ENCODE measurements at regions not wholly inside any gene's neighbourhood (a gene's known extent, or its start where the extent isn't known, plus 50 kb on each side); places are given as distances from the start of the nearest gene placed in this dataset.

DNA sequence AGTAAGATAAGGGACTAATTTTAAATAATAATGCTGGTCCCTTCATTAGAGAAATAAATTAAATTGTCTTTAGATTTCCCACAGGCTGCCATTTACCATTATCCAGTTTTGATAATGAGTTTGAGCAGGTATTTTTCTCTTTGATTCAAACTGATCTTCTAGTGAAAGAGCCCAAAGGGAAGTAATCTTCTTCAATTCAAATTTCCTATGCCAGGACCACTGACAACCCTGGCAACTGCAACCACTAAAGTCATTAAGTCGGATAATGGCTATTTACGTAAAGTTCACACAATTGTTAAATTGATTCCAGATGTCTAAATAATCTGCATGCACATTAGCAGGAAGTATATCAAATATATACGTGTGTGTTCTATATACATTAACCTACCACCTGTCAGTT lies 399.3 kb downstream of the PTPRC start:
- TF ChIP-seq ZC3H10 (CRISPR knock-in tag; IDR thresholded peaks at IDR 0.05) (0 out of 2 replicates have a peak, but pooled peaks have one; percentile 35), ZNF70 (CRISPR knock-in tag; IDR thresholded peaks at IDR 0.05) (no peak), POU6F1 (CRISPR knock-in tag; IDR thresholded peaks at IDR 0.05; ENCODE audit: borderline replicate concordance, low read depth) (no peak), CREB5 (CRISPR knock-in tag; IDR thresholded peaks at IDR 0.05; ENCODE audit: low read depth) (no peak), ZNF565 (CRISPR knock-in tag; conservative IDR thresholded peaks at IDR 0.05; ENCODE audit: low read depth) (no peak), PATZ1 (CRISPR knock-in tag; IDR thresholded peaks at IDR 0.05; ENCODE audit: borderline replicate concordance) (no peak)
- ATAC-seq = no peak

DNA sequence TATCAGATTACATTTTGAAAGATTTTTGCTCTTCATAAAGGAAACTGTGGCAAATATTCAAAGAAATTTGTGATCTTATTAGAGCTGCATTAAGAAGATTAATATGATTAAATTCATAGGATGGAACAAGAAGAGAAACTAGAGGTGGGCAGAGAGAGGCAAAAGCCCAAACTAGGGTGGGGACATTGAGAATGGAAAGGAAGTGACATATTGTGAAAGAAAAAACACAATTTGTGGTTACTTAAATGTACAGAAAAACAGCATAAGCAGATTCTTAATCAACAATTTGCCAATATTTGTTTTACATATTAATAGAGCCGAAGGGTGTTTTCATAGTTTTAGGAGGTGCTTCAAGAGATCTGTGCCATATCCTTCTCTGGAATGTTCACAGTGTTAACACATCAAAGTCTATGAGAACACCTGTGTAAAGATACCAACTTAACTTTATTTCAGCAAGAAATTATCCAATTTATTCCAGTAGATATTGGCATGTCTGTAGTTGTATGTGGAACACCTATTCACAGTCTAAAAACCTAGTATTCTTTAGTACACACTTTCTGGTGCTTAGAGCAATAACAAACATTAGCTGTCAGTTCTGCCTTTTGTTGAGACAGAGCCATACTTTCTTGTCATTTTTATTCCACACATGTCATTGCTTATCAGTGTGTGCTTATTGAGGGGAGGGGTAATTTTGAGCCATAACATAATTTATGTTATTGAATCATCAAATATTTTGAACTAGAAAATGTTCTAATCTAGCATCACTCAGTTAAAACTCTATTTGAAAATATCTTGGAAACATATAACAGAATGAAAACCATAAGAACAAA lies 401.5 kb downstream of the PTPRC start:
- TF ChIP-seq TSHZ2 (CRISPR knock-in tag; IDR thresholded peaks at IDR 0.05) (no peak), PPARA (CRISPR knock-in tag; IDR thresholded peaks at IDR 0.05; ENCODE audit: borderline replicate concordance) (no peak), ZC3H10 (CRISPR knock-in tag; IDR thresholded peaks at IDR 0.05) (no peak), ZNF8 (CRISPR knock-in tag; IDR thresholded peaks at IDR 0.05) (no peak), ISL1 (CRISPR knock-in tag; IDR thresholded peaks at IDR 0.05) (no peak), ZNF70 (CRISPR knock-in tag; IDR thresholded peaks at IDR 0.05) (no peak), ZNF565 (CRISPR knock-in tag; conservative IDR thresholded peaks at IDR 0.05; ENCODE audit: low read depth) (no peak), TOX (CRISPR knock-in tag; IDR thresholded peaks at IDR 0.05; ENCODE audit: borderline replicate concordance) (no peak)
- TF ChIP-seq, protein P1, sequence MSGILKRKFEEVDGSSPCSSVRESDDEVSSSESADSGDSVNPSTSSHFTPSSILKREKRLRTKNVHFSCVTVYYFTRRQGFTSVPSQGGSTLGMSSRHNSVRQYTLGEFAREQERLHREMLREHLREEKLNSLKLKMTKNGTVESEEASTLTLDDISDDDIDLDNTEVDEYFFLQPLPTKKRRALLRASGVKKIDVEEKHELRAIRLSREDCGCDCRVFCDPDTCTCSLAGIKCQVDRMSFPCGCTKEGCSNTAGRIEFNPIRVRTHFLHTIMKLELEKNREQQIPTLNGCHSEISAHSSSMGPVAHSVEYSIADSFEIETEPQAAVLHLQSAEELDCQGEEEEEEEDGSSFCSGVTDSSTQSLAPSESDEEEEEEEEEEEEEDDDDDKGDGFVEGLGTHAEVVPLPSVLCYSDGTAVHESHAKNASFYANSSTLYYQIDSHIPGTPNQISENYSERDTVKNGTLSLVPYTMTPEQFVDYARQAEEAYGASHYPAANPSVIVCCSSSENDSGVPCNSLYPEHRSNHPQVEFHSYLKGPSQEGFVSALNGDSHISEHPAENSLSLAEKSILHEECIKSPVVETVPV (CRISPR knock-in tag; IDR thresholded peaks at IDR 0.05) = no peak
- no peak for ATAC-seq

DNA sequence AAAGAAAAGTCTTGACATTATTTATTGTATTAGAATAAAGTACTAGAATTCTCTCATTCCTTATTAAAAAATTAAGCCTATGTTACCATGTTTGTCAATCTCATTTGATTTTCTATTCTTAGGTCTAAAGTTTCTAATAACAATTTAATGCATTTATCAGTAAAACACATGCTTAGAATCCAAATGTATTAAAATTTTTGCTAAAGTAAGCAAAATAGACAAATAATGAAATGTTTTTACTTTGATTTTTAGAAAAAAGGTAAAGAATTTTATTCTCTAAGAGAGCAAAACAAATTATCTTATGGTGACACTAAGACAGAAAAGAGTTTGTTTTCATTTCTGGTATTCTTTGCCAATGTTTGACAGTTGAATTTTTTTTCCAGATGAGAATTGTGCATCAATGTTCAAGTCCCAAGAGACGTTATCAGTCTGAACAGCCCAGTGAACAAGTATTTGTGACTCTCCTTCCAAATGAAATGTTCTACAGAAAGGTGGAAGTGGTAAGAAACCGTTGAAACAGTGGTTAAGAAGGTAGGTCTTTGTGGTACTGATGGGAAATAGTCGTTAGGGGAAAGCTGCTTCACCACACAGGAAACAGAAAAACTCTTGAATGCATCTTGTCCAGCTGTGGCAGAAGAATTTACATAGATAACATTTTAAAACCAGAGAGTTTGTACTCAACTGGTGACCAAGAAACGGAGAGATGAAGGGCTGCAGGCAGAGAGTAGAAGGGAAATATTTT lies 402.5 kb downstream of the PTPRC start:
- ATAC-seq = no peak
- TF ChIP-seq, protein P1 (CRISPR knock-in tag; IDR thresholded peaks at IDR 0.05) = no peak
- TF ChIP-seq TSHZ2 (CRISPR knock-in tag; IDR thresholded peaks at IDR 0.05) = no peak
- TF ChIP-seq ZFP3 (CRISPR knock-in tag; IDR thresholded peaks at IDR 0.05) = no peak
- no peak for TF ChIP-seq POU6F1 (CRISPR knock-in tag; IDR thresholded peaks at IDR 0.05; ENCODE audit: borderline replicate concordance, low read depth)
- no peak for TF ChIP-seq OSR1 (CRISPR knock-in tag; IDR thresholded peaks at IDR 0.05)
- TF ChIP-seq ISL1 (CRISPR knock-in tag; IDR thresholded peaks at IDR 0.05) = no peak
- no peak for TF ChIP-seq ZNF70 (CRISPR knock-in tag; IDR thresholded peaks at IDR 0.05)
- TF ChIP-seq GLIS3 (CRISPR knock-in tag; IDR thresholded peaks at IDR 0.05) = no peak
- TF ChIP-seq ESRRG (CRISPR knock-in tag; IDR thresholded peaks at IDR 0.05) = no peak
